IMR-90 (cell line): ENCODE measurements at regions not wholly inside any gene's neighbourhood (a gene's known extent, or its start where the extent isn't known, plus 50 kb on each side); places are given as distances from the start of the nearest gene placed in this dataset.
A peak's percentile ranks its signal among the peaks of the same experiment; 100 is the strongest.

ENCODE experiments used
- ATAC-seq: fragments of 200-7000 bp; cut with Tn5 transposase; 2 replicates; pipeline ENCODE4 v1.9.1; 2020; ENCODE audit warnings: low read depth, mild to moderate bottlenecking, moderate library complexity
- BruUV-seq: library from RNA; stranded (reverse); fragments of 400-500 nt; replicated peaks from 2 replicates; lab custom pipeline; 2021; lab: Mats Ljungman, UMichigan
- CTCF ChIA-PET: fragments of 300-600 bp; formaldehyde crosslinking; extraction: SDS; loops from one replicate; lab custom pipeline; 2021; ENCODE audit warnings: antibody characterized with exemption; lab: Yijun Ruan, JAX
- POLR2A ChIA-PET: fragments of 300-600 bp; sonication (Branson Sonifier 250); formaldehyde crosslinking; loops from one replicate; lab custom pipeline; 2022; ENCODE audit warnings: antibody characterized with exemption; ENCODE audit not compliant: unreplicated experiment; lab: Charles Lee
- DNase-seq: peaks from one replicate; pipeline ENCODE4 v3.0.0; 2013
- H2AFZ ChIP-seq: replicated peaks from 2 replicates; pipeline ENCODE3; 2013; ENCODE audit warnings: low read length, mild to moderate bottlenecking; ENCODE audit not compliant: poor library complexity
- H2AK5ac ChIP-seq: 2 replicates; pipeline ENCODE4 v1.6.1; 2013; ENCODE audit warnings: low read depth, low read length, inconsistent platforms
- H2AK9ac ChIP-seq: replicated peaks from 2 replicates; pipeline ENCODE3; 2013; ENCODE audit warnings: mild to moderate bottlenecking, low read depth, low read length, moderate library complexity; ENCODE audit not compliant: poor library complexity
- H2BK120ac ChIP-seq: 2 replicates; pipeline ENCODE4 v1.6.1; 2013; ENCODE audit warnings: low read depth, low read length, inconsistent platforms
- H2BK15ac ChIP-seq: 3 replicates; pipeline ENCODE4 v1.6.1; 2013; ENCODE audit warnings: low read depth, low read length, inconsistent platforms
- H2BK20ac ChIP-seq: 2 replicates; pipeline ENCODE4 v1.6.1; 2013; ENCODE audit warnings: low read depth, mild to moderate bottlenecking, inconsistent platforms, low read length, moderate library complexity
- H2BK5ac ChIP-seq: 2 replicates; pipeline ENCODE4 v1.6.1; 2013; ENCODE audit warnings: mild to moderate bottlenecking, low read depth, low read length, inconsistent platforms; ENCODE audit not compliant: poor library complexity, severe bottlenecking
- H3K14ac ChIP-seq: replicated peaks from 2 replicates; pipeline ENCODE4 v1.6.1; 2013; ENCODE audit warnings: low read depth, low read length, inconsistent platforms
- H3K18ac ChIP-seq: 2 replicates; pipeline ENCODE4 v1.6.1; 2013; ENCODE audit warnings: low read depth, low read length, control low read depth
- H3K23ac ChIP-seq: 2 replicates; pipeline ENCODE4 v1.6.1; 2013; ENCODE audit warnings: low read depth, low read length, inconsistent platforms
- H3K27ac ChIP-seq: 2 replicates; pipeline ENCODE4 v1.5.1; 2013; ENCODE audit warnings: mild to moderate bottlenecking, control low read depth, low read length; ENCODE audit not compliant: insufficient read depth
- H3K27me3 ChIP-seq: 2 replicates; pipeline ENCODE4 v1.6.1; 2013; ENCODE audit warnings: low read length; ENCODE audit not compliant: control insufficient read depth, insufficient read depth
- H3K36me3 ChIP-seq: 2 replicates; pipeline ENCODE4 v1.6.1; 2013; ENCODE audit warnings: low read length, mixed read lengths; ENCODE audit not compliant: control insufficient read depth, insufficient read depth
- H3K4ac ChIP-seq: 2 replicates; pipeline ENCODE4 v1.6.1; 2013; ENCODE audit warnings: low read depth, low read length, inconsistent platforms
- H3K4me1 ChIP-seq: 2 replicates; pipeline ENCODE4 v1.6.1; 2013; ENCODE audit warnings: low read length, mixed read lengths; ENCODE audit not compliant: control insufficient read depth, insufficient read depth
- H3K4me2 ChIP-seq: 2 replicates; pipeline ENCODE4 v1.6.1; 2013; ENCODE audit warnings: low read depth, mild to moderate bottlenecking, control low read depth, low read length, moderate library complexity
- H3K4me3 ChIP-seq: 2 replicates; pipeline ENCODE4 v1.5.1; 2013; ENCODE audit warnings: low read depth, mild to moderate bottlenecking, control low read depth, low read length, moderate library complexity; ENCODE audit not compliant: insufficient read depth
- H3K56ac ChIP-seq: 2 replicates; pipeline ENCODE4 v1.6.1; 2013; ENCODE audit warnings: low read length, inconsistent platforms; ENCODE audit not compliant: insufficient read depth; ENCODE audit errors: extremely low read depth
- H3K79me1 ChIP-seq, 2 experiments: 2 replicates each; pipeline ENCODE4 v1.6.1; 2013; ENCODE audit warnings: low read length in 2 of 2, inconsistent platforms in 1 of 2, low read depth in 1 of 2
- H3K9ac ChIP-seq: 2 replicates; pipeline ENCODE4 v1.6.1; 2013; ENCODE audit warnings: low read depth, low read length, control low read depth
- H3K9me1 ChIP-seq: 2 replicates; pipeline ENCODE4 v1.6.1; 2013; ENCODE audit warnings: low read length, inconsistent platforms; ENCODE audit not compliant: insufficient read depth
- H3K9me3 ChIP-seq: 2 replicates; pipeline ENCODE4 v1.6.1; 2013; ENCODE audit warnings: low read length; ENCODE audit not compliant: control insufficient read depth, insufficient read depth
- H4K20me1 ChIP-seq: 2 replicates; pipeline ENCODE4 v1.6.1; 2013; ENCODE audit warnings: low read length, inconsistent platforms; ENCODE audit not compliant: insufficient read depth
- H4K5ac ChIP-seq: 2 replicates; pipeline ENCODE4 v1.6.1; 2013; ENCODE audit warnings: mild to moderate bottlenecking, low read depth, low read length, control low read depth
- H4K8ac ChIP-seq, 2 experiments: 2 replicates each; pipeline ENCODE4 v1.6.1; 2013; ENCODE audit warnings: low read depth in 2 of 2, low read length in 2 of 2, control low read depth in 1 of 2, inconsistent platforms in 1 of 2
- H4K91ac ChIP-seq: 2 replicates; pipeline ENCODE4 v1.6.1; 2013; ENCODE audit warnings: low read depth, low read length, inconsistent platforms; ENCODE audit not compliant: insufficient read depth
- CEBPB ChIP-seq: IDR thresholded peaks from 2 replicates; pipeline ENCODE4 v1.6.1; 2012; ENCODE audit warnings: low read depth, low read length, improper control_type of control experiment
- MAFK ChIP-seq: IDR thresholded peaks from 2 replicates; pipeline ENCODE4 v1.6.1; 2012; ENCODE audit warnings: low read depth, low read length, improper control_type of control experiment
- WGBS, 2 experiments: methylation state at CpG; one replicate each; pipeline versions ENCODE4 v1.1.5 to v1.1.7; 2013; ENCODE audit warnings: missing lambda C conversion rate in 2 of 2; ENCODE audit not compliant: insufficient read length in 1 of 2; ENCODE audit errors: extremely low coverage in 2 of 2; 5-methylcytosine and 5-hydroxymethylcytosine counted together
- dilution Hi-C: fragments of 300-500 bp; cut with HindIII; formaldehyde crosslinking; loops from one replicate; pipeline ENCODE4 v1.14.3; 2018; ENCODE audit warnings: low sequenced_read_pairs; ENCODE audit not compliant: unreplicated experiment
- in situ Hi-C: fragments of 300-500 bp; cut with MboI; formaldehyde crosslinking; loops from 3 replicates; pipeline ENCODE4 v1.14.3; 2019; ENCODE audit warnings: low sequenced_read_pairs, inconsistent platforms, mixed read lengths
- intact Hi-C: fragments of 100-400 bp; cut with micrococcal nuclease; formaldehyde crosslinking; loops from 2 replicates; pipeline ENCODE4 v1.10.0; 2022

DNA sequence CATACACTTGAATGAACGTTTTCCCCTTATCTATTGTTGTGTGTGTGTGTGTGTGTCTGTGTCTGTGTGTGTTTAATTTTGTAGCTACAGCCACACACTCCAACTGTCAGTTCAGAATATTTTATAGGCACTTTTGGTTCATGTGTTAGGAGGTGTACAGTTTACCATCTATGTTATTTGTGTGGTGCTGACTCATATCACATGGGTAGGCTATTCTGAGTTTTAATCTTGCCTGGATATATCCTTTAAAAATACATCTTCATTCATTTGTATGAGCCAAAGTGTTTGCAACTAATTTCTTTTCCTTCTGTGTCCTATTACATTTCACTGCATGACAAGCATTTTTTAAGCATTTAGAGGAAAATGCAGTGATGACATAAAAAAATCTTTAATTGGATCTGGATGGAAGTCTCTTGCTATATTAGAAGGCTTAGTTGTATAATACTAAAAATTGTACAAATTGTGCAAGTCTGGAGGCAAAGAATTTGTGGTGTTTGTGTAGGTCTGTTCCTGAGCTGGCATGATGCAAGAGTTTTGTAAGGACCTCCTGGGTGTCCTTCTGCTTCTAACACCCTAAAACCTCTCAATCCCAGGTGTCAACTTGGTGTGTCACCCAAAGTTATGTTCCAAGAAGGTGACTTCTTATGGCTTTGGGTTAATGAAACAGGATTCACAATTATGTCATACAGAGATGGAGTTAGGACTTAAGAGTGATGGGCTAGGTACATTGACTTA lies 52.4 kb upstream of the HMHB1 start:
- Histone ChIP-seq H3K36me3 (no peaks in the 10 kb centered on the region), H3K4me3 (no peak overlapping the region), H3K18ac (peak overlapping the region; percentile 96), H3K4ac (no peak overlapping the region), H3K27ac (peak overlapping the region; percentile 96; the same call in 1 of the 2 replicates), H3K27me3 (no peaks in the 10 kb centered on the region), H3K9me1 (no peaks in the 10 kb centered on the region), H4K5ac (peak overlapping the region; percentile 64; the same call in 1 of the 2 replicates), H3K9me3 (no peaks in the 10 kb centered on the region), H3K14ac (0 out of 2 replicates have a peak overlapping the region, but pooled peaks have one; percentile 18), H3K9ac (no peak overlapping the region; the same call in 1 of the 2 replicates), H2BK15ac (peak overlapping the region; percentile 59; the same call in 1 of the 3 replicates), H4K91ac (no peak overlapping the region), H3K4me2 (peak overlapping the region; percentile 74), H2AK9ac (no peak overlapping the region), H2BK5ac (peak overlapping the region; percentile 7), H2BK20ac (no peak overlapping the region), H3K56ac (no peak overlapping the region), H2AFZ (no peak overlapping the region), H2BK120ac (no peak overlapping the region), H4K8ac (no peak overlapping the region), H4K20me1 (no peaks in the 10 kb centered on the region), H2AK5ac (no peak overlapping the region; the same call in 1 of the 2 replicates), H3K23ac (0 out of 2 replicates have a peak overlapping the region, but pooled peaks have one; percentile 0), H3K79me1 (no peaks in the 10 kb centered on the region), H3K4me1 (peaks cover 10% of the 10 kb centered on the region)
- CTCF ChIA-PET: no interaction called here
- no CpG with 5 or more reads among the region's 1 CpG for WGBS, 2 experiments
- ATAC-seq: 0 out of 2 replicates have a peak, but pooled peaks have one; percentile 33
- no TSS peak for BruUV-seq
- DNase-seq: peak; percentile 18
- in situ Hi-C loops: no loop called here
- intact Hi-C loops: loop anchor here (5.0 kb wide), 2 partner anchors 217 to 357 kb away; partner anchors contain the start of gene NR3C1
- TF ChIP-seq MAFK (no peak), CEBPB (peak; percentile 42; the same call in 1 of the 2 replicates)
- dilution Hi-C loops: no loop called here
- POLR2A ChIA-PET: no interaction called here
